DND-41 (cell line): ENCODE measurements at regions not wholly inside any gene's neighbourhood (a gene's known extent, or its start where the extent isn't known, plus 50 kb on each side); places are given as distances from the start of the nearest gene placed in this dataset.

ENCODE experiments used
- ATAC-seq: fragments of 200-7000 bp; cut with Tn5 transposase; 3 replicates; pipeline ENCODE4 v1.9.1; 2021; ENCODE audit warnings: low read depth; ENCODE audit not compliant: insufficient read depth
- DNase-seq: peaks from one replicate; pipeline ENCODE4 v3.0.0-alpha.2; 2020
- H2AFZ ChIP-seq: 2 replicates; pipeline ENCODE4 v1.6.0; 2012; ENCODE audit warnings: low read depth, low read length
- H3K27ac ChIP-seq: 2 replicates; pipeline ENCODE4 v1.5.1; 2012; ENCODE audit warnings: low read length, inconsistent platforms
- H3K27me3 ChIP-seq: fragments of 200-600 bp; sonication (generic); 2 replicates; pipeline ENCODE4 v1.6.0; 2012; ENCODE audit warnings: low read length, mild to moderate bottlenecking, inconsistent platforms; ENCODE audit not compliant: insufficient read depth, poor library complexity
- H3K36me3 ChIP-seq: 2 replicates; pipeline ENCODE4 v1.5.1; 2012; ENCODE audit warnings: low read length, inconsistent platforms; ENCODE audit not compliant: insufficient read depth
- H3K4me1 ChIP-seq: 2 replicates; pipeline ENCODE4 v1.5.1; 2012; ENCODE audit warnings: mild to moderate bottlenecking, low read length; ENCODE audit not compliant: insufficient read depth
- H3K4me2 ChIP-seq: 2 replicates; pipeline ENCODE4 v1.6.0; 2012; ENCODE audit warnings: mild to moderate bottlenecking, moderate library complexity, low read length, inconsistent platforms; ENCODE audit not compliant: insufficient read depth
- H3K4me3 ChIP-seq, 2 experiments: fragments of 200-600 bp in 1 of 2; shearing (Covaris generic) in 1 of 2; 2 replicates each; pipeline ENCODE4 v1.5.1; 2012 to 2016; ENCODE audit warnings: inconsistent platforms in 2 of 2, low read length in 2 of 2, mild to moderate bottlenecking in 2 of 2, low read depth in 1 of 2, moderate library complexity in 1 of 2
- H3K79me2 ChIP-seq: 2 replicates; pipeline ENCODE4 v1.6.0; 2012; ENCODE audit warnings: low read length, inconsistent platforms; ENCODE audit not compliant: insufficient read depth
- H3K9ac ChIP-seq: 2 replicates; pipeline ENCODE4 v1.6.0; 2012; ENCODE audit warnings: low read depth, mild to moderate bottlenecking, inconsistent platforms, low read length, moderate library complexity
- H3K9me3 ChIP-seq: 2 replicates; pipeline ENCODE4 v1.5.1; 2012; ENCODE audit warnings: low read length, moderate library complexity, mild to moderate bottlenecking, inconsistent platforms; ENCODE audit not compliant: insufficient read depth, severe bottlenecking
- H4K20me1 ChIP-seq: 2 replicates; pipeline ENCODE4 v1.6.0; 2012; ENCODE audit warnings: low read length; ENCODE audit not compliant: insufficient read depth
- EZH2 ChIP-seq: IDR thresholded peaks from 3 replicates; pipeline ENCODE4 v1.6.1; 2012; ENCODE audit warnings: borderline replicate concordance, low read depth, mild to moderate bottlenecking, moderate library complexity, low read length, inconsistent platforms; ENCODE audit not compliant: severe bottlenecking
- TF ChIP-seq, protein P1 (sequence below): IDR thresholded peaks from 2 replicates; pipeline ENCODE4 v1.5.1; 2012; ENCODE audit warnings: borderline replicate concordance, low read length, moderate library complexity, mild to moderate bottlenecking; ENCODE audit not compliant: poor library complexity, severe bottlenecking; ENCODE audit errors: extremely low read depth

DNA sequence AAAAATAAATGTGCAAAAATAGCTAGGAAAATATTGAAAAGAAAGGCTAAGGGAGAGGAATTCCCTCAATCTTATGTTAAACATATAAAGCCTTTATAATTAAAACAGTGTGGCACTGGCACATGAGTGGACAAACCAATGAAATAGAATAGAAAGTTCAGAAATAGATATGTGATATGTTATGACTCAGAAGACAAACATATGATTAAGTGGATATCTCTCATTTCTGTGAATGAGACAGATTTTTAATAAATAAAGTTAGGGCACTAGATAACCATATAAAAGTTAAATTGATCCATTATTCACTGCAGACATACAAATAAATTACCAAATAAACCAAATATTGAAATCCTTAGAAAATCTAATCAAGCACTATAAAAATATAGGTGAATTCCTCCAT, 73.0 kb downstream of the ALG10B start:
- H3K4me1 ChIP-seq = no peaks in the 10 kb centered on the region
- H3K4me2 ChIP-seq = no peak overlapping the region
- no peak for ATAC-seq

GRCh38 chr12:38391007-38391406, 74.4 kb downstream of the ALG10B start:
- DNase-seq = no peak
- H3K9ac ChIP-seq = no peak overlapping the region
- no peak for TF ChIP-seq EZH2
- TF ChIP-seq, protein P1, sequence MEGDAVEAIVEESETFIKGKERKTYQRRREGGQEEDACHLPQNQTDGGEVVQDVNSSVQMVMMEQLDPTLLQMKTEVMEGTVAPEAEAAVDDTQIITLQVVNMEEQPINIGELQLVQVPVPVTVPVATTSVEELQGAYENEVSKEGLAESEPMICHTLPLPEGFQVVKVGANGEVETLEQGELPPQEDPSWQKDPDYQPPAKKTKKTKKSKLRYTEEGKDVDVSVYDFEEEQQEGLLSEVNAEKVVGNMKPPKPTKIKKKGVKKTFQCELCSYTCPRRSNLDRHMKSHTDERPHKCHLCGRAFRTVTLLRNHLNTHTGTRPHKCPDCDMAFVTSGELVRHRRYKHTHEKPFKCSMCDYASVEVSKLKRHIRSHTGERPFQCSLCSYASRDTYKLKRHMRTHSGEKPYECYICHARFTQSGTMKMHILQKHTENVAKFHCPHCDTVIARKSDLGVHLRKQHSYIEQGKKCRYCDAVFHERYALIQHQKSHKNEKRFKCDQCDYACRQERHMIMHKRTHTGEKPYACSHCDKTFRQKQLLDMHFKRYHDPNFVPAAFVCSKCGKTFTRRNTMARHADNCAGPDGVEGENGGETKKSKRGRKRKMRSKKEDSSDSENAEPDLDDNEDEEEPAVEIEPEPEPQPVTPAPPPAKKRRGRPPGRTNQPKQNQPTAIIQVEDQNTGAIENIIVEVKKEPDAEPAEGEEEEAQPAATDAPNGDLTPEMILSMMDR = no peak
- no peaks in the 10 kb centered on the region for H3K9me3 ChIP-seq
- no peaks in the 10 kb centered on the region for H3K79me2 ChIP-seq
- H3K4me2 ChIP-seq = no peak overlapping the region
- H3K27me3 ChIP-seq = no peaks in the 10 kb centered on the region
- H3K4me1 ChIP-seq = no peaks in the 10 kb centered on the region
- H3K36me3 ChIP-seq = no peaks in the 10 kb centered on the region
- no peak overlapping the region for H3K27ac ChIP-seq
- H3K4me3 ChIP-seq = no peak overlapping the region
- H4K20me1 ChIP-seq = no peaks in the 10 kb centered on the region
- H2AFZ ChIP-seq = no peak overlapping the region
- ATAC-seq = no peak

More for the DNA sequence above, 73.0 kb downstream of the ALG10B start:
- Histone ChIP-seq H3K27me3 (no peaks in the 10 kb centered on the region), H3K9ac (no peak overlapping the region), H3K27ac (no peak overlapping the region), H3K9me3 (no peaks in the 10 kb centered on the region), H3K4me3 (no peak overlapping the region), H4K20me1 (no peaks in the 10 kb centered on the region), H3K79me2 (no peaks in the 10 kb centered on the region), H2AFZ (no peak overlapping the region), H3K36me3 (no peaks in the 10 kb centered on the region)
- no peak for DNase-seq
- TF ChIP-seq EZH2 = no peak

DNA sequence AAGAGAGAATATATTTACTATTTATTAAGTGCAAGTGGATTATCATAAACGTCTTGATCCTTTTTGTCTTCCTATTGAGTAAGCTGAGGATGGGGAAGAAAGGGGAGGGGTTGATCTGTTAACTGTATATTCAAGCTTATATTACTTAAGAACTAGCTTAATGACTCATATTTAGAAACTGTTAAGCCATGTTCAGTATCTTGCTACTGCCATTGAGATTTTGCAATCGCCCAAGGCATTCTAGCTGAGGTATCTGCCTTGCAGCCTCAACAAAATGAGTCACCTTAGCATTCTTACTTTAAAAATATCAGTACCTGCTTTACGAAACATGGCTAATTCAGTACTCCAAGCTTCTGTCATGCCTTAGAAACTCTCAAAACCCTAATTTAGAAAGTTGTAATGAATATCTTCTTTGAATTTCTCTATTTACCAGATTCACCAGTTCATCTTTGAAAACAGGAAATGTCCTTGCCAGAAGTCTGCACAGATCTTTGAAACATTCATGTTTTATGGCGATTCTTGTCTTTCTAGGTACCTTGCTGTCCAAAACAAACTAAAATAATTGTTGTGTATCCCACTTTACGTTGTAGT, 76.1 kb downstream of the ALG10B start:
- TF ChIP-seq, protein P1 = no peak
- no peak for TF ChIP-seq EZH2

GRCh38 chr12:38399711-38400206, 83.2 kb downstream of the ALG10B start:
- H2AFZ ChIP-seq = no peak overlapping the region
- no peaks in the 10 kb centered on the region for H3K79me2 ChIP-seq
- H3K27ac ChIP-seq = no peak overlapping the region
- peaks cover 3% of the 10 kb centered on the region for H3K9me3 ChIP-seq
- no peaks in the 10 kb centered on the region for H4K20me1 ChIP-seq
- H3K36me3 ChIP-seq = no peaks in the 10 kb centered on the region
- H3K9ac ChIP-seq = no peak overlapping the region
- no peaks in the 10 kb centered on the region for H3K4me1 ChIP-seq
- H3K4me2 ChIP-seq = no peak overlapping the region
- H3K27me3 ChIP-seq = no peaks in the 10 kb centered on the region
- H3K4me3 ChIP-seq = no peak overlapping the region
- TF ChIP-seq, protein P1 = no peak
- no peak for TF ChIP-seq EZH2
- no peak for ATAC-seq
- DNase-seq = no peak

More for the DNA sequence above, 76.1 kb downstream of the ALG10B start:
- Histone ChIP-seq H3K4me1 (no peaks in the 10 kb centered on the region), H2AFZ (no peak overlapping the region), H3K79me2 (no peaks in the 10 kb centered on the region), H3K9ac (no peak overlapping the region), H3K4me3 (no peak overlapping the region), H4K20me1 (no peaks in the 10 kb centered on the region), H3K27me3 (no peaks in the 10 kb centered on the region), H3K36me3 (no peaks in the 10 kb centered on the region), H3K4me2 (no peak overlapping the region), H3K9me3 (peaks cover 3% of the 10 kb centered on the region), H3K27ac (no peak overlapping the region)
- DNase-seq (no peak), ATAC-seq (no peak)
